OCI-LY7 (cell line): ENCODE measurements at regions not wholly inside any gene's neighbourhood (a gene's known extent, or its start where the extent isn't known, plus 50 kb on each side); places are given as distances from the start of the nearest gene placed in this dataset.

Experiments used
- BruUV-seq: library from RNA; stranded (reverse); fragments of 400-500 nt; replicated peaks from 2 replicates; lab custom pipeline; 2021; lab: Mats Ljungman, UMichigan
- CTCF ChIA-PET: fragments of 300-600 bp; sonication (Branson Sonifier 250); formaldehyde crosslinking; loops from one replicate; lab custom pipeline; 2022; ENCODE audit warnings: antibody characterized with exemption; ENCODE audit not compliant: unreplicated experiment; lab: Charles Lee
- POLR2A ChIA-PET: fragments of 300-600 bp; sonication (Branson Sonifier 250); formaldehyde crosslinking; loops from one replicate; lab custom pipeline; 2022; ENCODE audit warnings: antibody characterized with exemption; lab: Charles Lee
- DNase-seq: peaks from one replicate; pipeline ENCODE4 v3.0.0-alpha.2; 2015; ENCODE audit warnings: low spot score
- H2AFZ ChIP-seq: fragments of 200-600 bp; sonication (generic), shearing (Covaris generic); 2 replicates; pipeline ENCODE4 v1.6.1; 2014; ENCODE audit warnings: mild to moderate bottlenecking, antibody characterized with exemption, low read length, moderate library complexity
- H3K27ac ChIP-seq: fragments of 200-600 bp; sonication (generic); 2 replicates; pipeline ENCODE4 v1.5.1; 2014; ENCODE audit warnings: mixed run types, low read depth, mild to moderate bottlenecking, moderate library complexity, low read length, inconsistent platforms; ENCODE audit not compliant: poor library complexity, severe bottlenecking
- H3K36me3 ChIP-seq: fragments of 200-600 bp; sonication (generic); 2 replicates; pipeline ENCODE4 v1.6.1; 2014; ENCODE audit warnings: mild to moderate bottlenecking, antibody characterized with exemption, low read length, moderate library complexity, mixed read lengths; ENCODE audit not compliant: insufficient read depth
- H3K4me1 ChIP-seq: fragments of 200-600 bp; sonication (generic); 2 replicates; pipeline ENCODE4 v1.5.1; 2014; ENCODE audit warnings: mild to moderate bottlenecking, low read length; ENCODE audit not compliant: insufficient read depth, poor library complexity, severe bottlenecking
- H3K4me2 ChIP-seq: fragments of 200-600 bp; sonication (generic); 2 replicates; pipeline ENCODE4 v1.6.1; 2014; ENCODE audit warnings: mild to moderate bottlenecking, low read length
- H3K4me3 ChIP-seq: fragments of 200-600 bp; sonication (generic); 2 replicates; pipeline ENCODE4 v1.5.1; 2014; ENCODE audit warnings: mild to moderate bottlenecking, low read depth, low read length; ENCODE audit not compliant: poor library complexity, severe bottlenecking
- H3K79me2 ChIP-seq: fragments of 200-600 bp; sonication (generic); 2 replicates; pipeline ENCODE4 v1.6.1; 2016; ENCODE audit warnings: low read depth, mild to moderate bottlenecking, low read length, moderate library complexity, mixed read lengths; ENCODE audit not compliant: insufficient read depth
- H3K9me2 ChIP-seq: fragments of 200-600 bp; sonication (generic); 2 replicates; pipeline ENCODE4 v1.6.1; 2016; ENCODE audit warnings: mild to moderate bottlenecking, low read length, mixed read lengths; ENCODE audit not compliant: insufficient read depth
- H3K9me3 ChIP-seq: fragments of 200-600 bp; sonication (generic); 2 replicates; pipeline ENCODE4 v1.6.1; 2014; ENCODE audit warnings: mild to moderate bottlenecking, mixed run types, low read length, mixed read lengths
- H4K20me1 ChIP-seq: fragments of 200-600 bp; sonication (generic); 2 replicates; pipeline ENCODE4 v1.6.1; 2014; ENCODE audit warnings: mild to moderate bottlenecking, antibody characterized with exemption, low read length, moderate library complexity, mixed read lengths; ENCODE audit not compliant: insufficient read depth
- EZH2phosphoT487 ChIP-seq: fragments of 200-600 bp; sonication (generic); IDR thresholded peaks from 2 replicates; pipeline ENCODE4 v1.6.1; 2018; ENCODE audit warnings: low read depth, borderline replicate concordance, mild to moderate bottlenecking, mixed run types, antibody characterized with exemption, low read length, moderate library complexity, mixed read lengths
- intact Hi-C: fragments of 100-400 bp; cut with micrococcal nuclease; formaldehyde crosslinking; loops from one replicate; pipeline ENCODE4 v1.10.0; 2022; ENCODE audit not compliant: unreplicated experiment
- TF ChIP-seq, protein P1 (sequence below): fragments of 200-600 bp; sonication (generic); conservative IDR thresholded peaks from 2 replicates; pipeline ENCODE4 v1.5.1; 2014; ENCODE audit warnings: mild to moderate bottlenecking, antibody characterized with exemption, low read length, moderate library complexity, mixed read lengths

DNA sequence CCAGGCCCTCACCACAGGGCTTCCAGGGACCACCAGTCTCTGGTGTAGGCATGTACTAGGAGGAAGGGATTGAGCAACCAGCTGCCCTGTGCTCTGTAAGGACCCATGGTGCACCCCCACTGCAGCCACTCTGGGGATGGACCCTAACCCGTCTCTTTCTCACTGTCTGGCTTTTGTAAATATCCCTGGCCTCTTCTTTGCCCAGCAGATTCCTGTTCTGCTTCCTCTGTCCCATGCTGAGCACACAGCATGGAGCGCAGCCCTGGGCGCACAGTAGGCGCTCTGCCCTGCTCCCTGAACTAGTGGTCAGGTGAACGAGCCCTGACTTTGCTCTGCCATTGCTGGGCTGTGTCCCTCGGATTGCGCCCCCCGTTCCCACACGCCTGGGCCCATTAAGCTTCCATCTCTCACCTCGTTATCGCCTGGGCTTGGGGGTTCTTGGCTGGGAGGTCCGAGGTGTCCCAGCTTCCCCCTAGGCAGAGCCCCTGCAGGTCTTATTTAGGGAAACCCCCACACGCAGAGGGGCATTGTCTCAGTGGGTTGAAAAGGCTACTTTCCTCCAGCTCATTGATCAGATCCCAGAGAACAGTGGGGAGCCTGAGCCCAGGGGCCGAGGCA lies 162.1 kb downstream of the MYCN start:
- no TSS peak for BruUV-seq

DNA sequence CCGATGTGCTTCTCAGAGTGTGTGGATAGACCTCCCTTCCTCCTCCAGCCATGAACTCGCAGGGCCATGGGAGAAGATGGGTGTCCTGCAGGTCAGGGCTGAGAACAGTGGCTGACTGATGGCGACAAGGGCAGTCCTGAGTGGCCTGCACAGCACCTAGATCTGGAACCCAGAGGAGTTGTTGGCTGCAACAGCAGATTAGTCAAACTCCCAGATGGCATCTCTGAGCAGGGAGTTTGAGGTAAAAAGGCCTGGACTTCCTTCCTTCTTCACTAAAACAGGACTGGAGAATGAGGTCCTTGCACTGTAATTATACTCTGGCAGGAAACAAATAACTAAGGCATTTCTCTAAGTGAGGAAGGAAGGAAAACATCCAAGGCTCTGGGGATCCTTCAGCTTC lies 160.8 kb downstream of the MYCN start:
- H3K4me2 ChIP-seq = no peak overlapping the region
- no peaks in the 10 kb centered on the region for H3K36me3 ChIP-seq
- no peak overlapping the region for H3K4me3 ChIP-seq
- ChIA-PET CTCF (no interaction called here), POLR2A (no interaction called here)
- no peaks in the 10 kb centered on the region for H3K9me3 ChIP-seq
- BruUV-seq = no TSS peak
- intact Hi-C loops = no loop called here
- H3K27ac ChIP-seq = no peak overlapping the region
- no peak overlapping the region for H2AFZ ChIP-seq
- H3K9me2 ChIP-seq = no peaks in the 10 kb centered on the region
- no peak for TF ChIP-seq EZH2phosphoT487
- TF ChIP-seq, protein P1, sequence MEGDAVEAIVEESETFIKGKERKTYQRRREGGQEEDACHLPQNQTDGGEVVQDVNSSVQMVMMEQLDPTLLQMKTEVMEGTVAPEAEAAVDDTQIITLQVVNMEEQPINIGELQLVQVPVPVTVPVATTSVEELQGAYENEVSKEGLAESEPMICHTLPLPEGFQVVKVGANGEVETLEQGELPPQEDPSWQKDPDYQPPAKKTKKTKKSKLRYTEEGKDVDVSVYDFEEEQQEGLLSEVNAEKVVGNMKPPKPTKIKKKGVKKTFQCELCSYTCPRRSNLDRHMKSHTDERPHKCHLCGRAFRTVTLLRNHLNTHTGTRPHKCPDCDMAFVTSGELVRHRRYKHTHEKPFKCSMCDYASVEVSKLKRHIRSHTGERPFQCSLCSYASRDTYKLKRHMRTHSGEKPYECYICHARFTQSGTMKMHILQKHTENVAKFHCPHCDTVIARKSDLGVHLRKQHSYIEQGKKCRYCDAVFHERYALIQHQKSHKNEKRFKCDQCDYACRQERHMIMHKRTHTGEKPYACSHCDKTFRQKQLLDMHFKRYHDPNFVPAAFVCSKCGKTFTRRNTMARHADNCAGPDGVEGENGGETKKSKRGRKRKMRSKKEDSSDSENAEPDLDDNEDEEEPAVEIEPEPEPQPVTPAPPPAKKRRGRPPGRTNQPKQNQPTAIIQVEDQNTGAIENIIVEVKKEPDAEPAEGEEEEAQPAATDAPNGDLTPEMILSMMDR = no peak
- H3K79me2 ChIP-seq = no peaks in the 10 kb centered on the region
- no peaks in the 10 kb centered on the region for H4K20me1 ChIP-seq
- DNase-seq = no peak
- H3K4me1 ChIP-seq = no peaks in the 10 kb centered on the region

More for the DNA sequence above, 162.1 kb downstream of the MYCN start:
- Histone ChIP-seq H3K9me3 (no peaks in the 10 kb centered on the region), H3K27ac (no peak overlapping the region), H3K4me1 (no peaks in the 10 kb centered on the region), H3K9me2 (no peaks in the 10 kb centered on the region), H3K79me2 (no peaks in the 10 kb centered on the region), H4K20me1 (no peaks in the 10 kb centered on the region), H2AFZ (no peak overlapping the region), H3K4me2 (no peak overlapping the region), H3K36me3 (no peaks in the 10 kb centered on the region), H3K4me3 (no peak overlapping the region)
- TF ChIP-seq, protein P1 = no peak
- TF ChIP-seq EZH2phosphoT487 = no peak
- ChIA-PET CTCF (no interaction called here), POLR2A (no interaction called here)
- DNase-seq = no peak
- intact Hi-C loops = no loop called here

DNA sequence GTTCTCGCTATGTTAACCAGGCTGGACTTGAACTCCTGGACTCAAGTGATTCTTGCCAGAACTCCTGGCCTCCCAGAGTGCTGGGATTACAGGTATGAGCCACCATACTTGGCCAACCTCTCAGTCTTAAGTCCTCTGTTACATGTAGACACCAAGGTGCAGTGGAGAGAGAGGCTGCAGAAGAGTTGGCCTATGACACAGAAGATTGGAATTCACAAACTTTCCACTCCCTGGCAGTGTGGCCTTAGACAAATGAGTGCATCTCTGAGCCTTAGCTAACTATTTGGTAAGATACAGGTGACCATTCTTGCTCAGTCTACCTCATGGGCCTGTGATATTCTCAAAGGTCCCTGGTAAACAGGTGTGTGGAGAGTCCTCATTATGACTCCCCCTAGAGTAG lies 159.7 kb downstream of the MYCN start:
- ChIA-PET CTCF (no interaction called here), POLR2A (no interaction called here)
- no peak overlapping the region for H2AFZ ChIP-seq
- no peaks in the 10 kb centered on the region for H3K4me1 ChIP-seq
- H3K9me3 ChIP-seq = no peaks in the 10 kb centered on the region
- BruUV-seq = no TSS peak
- no peak overlapping the region for H3K27ac ChIP-seq
- H4K20me1 ChIP-seq = no peaks in the 10 kb centered on the region
- no peaks in the 10 kb centered on the region for H3K9me2 ChIP-seq
- no peak overlapping the region for H3K4me2 ChIP-seq
- no peak overlapping the region for H3K4me3 ChIP-seq
- TF ChIP-seq, protein P1 = no peak
- TF ChIP-seq EZH2phosphoT487 = no peak
- H3K36me3 ChIP-seq = no peaks in the 10 kb centered on the region
- no peak for DNase-seq
- intact Hi-C loops = no loop called here
- no peaks in the 10 kb centered on the region for H3K79me2 ChIP-seq
